ENCODE measurements at regions not wholly inside any gene's neighbourhood (a gene's known extent, or its start where the extent isn't known, plus 50 kb on each side); places are given as distances from the start of the nearest gene placed in this dataset.

GRCh38 chr6:88383183-88383582 is 217.0 kb upstream of the CNR1 start:
- no peak for DNase-seq (ENCODE audit: low read depth)

GRCh38 chr6:88381289-88381642 is 215.1 kb upstream of the CNR1 start:
- peak; percentile 36 for DNase-seq (ENCODE audit: low read depth)

GRCh38 chr6:88380618-88381288 is 214.6 kb upstream of the CNR1 start:
- DNase-seq (ENCODE audit: low read depth) = peak; percentile 48

- peak; percentile 90 for DNase-seq (ENCODE audit: low read depth)
Measured at GRCh38 chr6:88380083-88380482, 213.9 kb upstream of the CNR1 start.

GRCh38 chr6:88378639-88379038 is 212.5 kb upstream of the CNR1 start:
- no peak for DNase-seq (ENCODE audit: low read depth)

- no peak for DNase-seq (ENCODE audit: low read depth)
Measured at GRCh38 chr6:88377976-88378568, 211.9 kb upstream of the CNR1 start.

GRCh38 chr6:88376768-88377387 is 210.7 kb upstream of the CNR1 start:
- peak; percentile 88 for DNase-seq (ENCODE audit: low read depth)

GRCh38 chr6:88376197-88376596 is 210.1 kb upstream of the CNR1 start:
- DNase-seq (ENCODE audit: low read depth) = no peak

GRCh38 chr6:88374553-88374952 is 208.4 kb upstream of the CNR1 start:
- no peak for DNase-seq (ENCODE audit: low read depth)

GRCh38 chr6:88371480-88371879 is 205.3 kb upstream of the CNR1 start:
- DNase-seq (ENCODE audit: low read depth) = no peak

GRCh38 chr6:88370127-88370710 is 204.1 kb upstream of the CNR1 start:
- DNase-seq (ENCODE audit: low read depth) = no peak

GRCh38 chr6:88369262-88369661 is 203.1 kb upstream of the CNR1 start:
- no peak for DNase-seq (ENCODE audit: low read depth)

- DNase-seq (ENCODE audit: low read depth) = peak; percentile 59
Measured at GRCh38 chr6:88368071-88368787, 202.1 kb upstream of the CNR1 start.

- no peak for DNase-seq (ENCODE audit: low read depth)
Measured at GRCh38 chr6:88367248-88367647, 201.1 kb upstream of the CNR1 start.

GRCh38 chr6:88366672-88367071 is 200.5 kb upstream of the CNR1 start:
- DNase-seq (ENCODE audit: low read depth) = no peak

GRCh38 chr6:88365656-88366055 is 199.5 kb upstream of the CNR1 start:
- DNase-seq (ENCODE audit: low read depth) = no peak

- DNase-seq (ENCODE audit: low read depth) = no peak
Measured at GRCh38 chr6:88365230-88365629, 199.1 kb upstream of the CNR1 start.

- DNase-seq (ENCODE audit: low read depth) = no peak
Measured at GRCh38 chr6:88361754-88362153, 195.6 kb upstream of the CNR1 start.

- DNase-seq (ENCODE audit: low read depth) = no peak
Measured at GRCh38 chr6:88361298-88361697, 195.2 kb upstream of the CNR1 start.

GRCh38 chr6:88360203-88360797 is 194.2 kb upstream of the CNR1 start:
- peak; percentile 85 for DNase-seq (ENCODE audit: low read depth)

- DNase-seq (ENCODE audit: low read depth) = peak; percentile 45
Measured at GRCh38 chr6:88359530-88360202, 193.5 kb upstream of the CNR1 start.

Data from RPMI7951 (cell line).